HCT116 (cell line): ENCODE measurements at regions not wholly inside any gene's neighbourhood (a gene's known extent, or its start where the extent isn't known, plus 50 kb on each side); places are given as distances from the start of the nearest gene placed in this dataset.

Experiments used
- ATAC-seq: fragments of 200-7000 bp; cut with Tn5 transposase; 2 replicates; pipeline ENCODE4 v1.9.1; 2020; ENCODE audit warnings: mild to moderate bottlenecking, moderate library complexity
- BruUV-seq: library from RNA; stranded (reverse); fragments of 400-500 nt; replicated peaks from 2 replicates; lab custom pipeline; 2021; lab: Mats Ljungman, UMichigan
- CTCF ChIA-PET: fragments of 300-600 bp; sonication (Branson Sonifier 250); formaldehyde crosslinking; loops from one replicate; lab custom pipeline; 2021; ENCODE audit warnings: antibody characterized with exemption; lab: Charles Lee
- POLR2A ChIA-PET: fragments of 300-600, 350-600 bp; sonication (Branson Sonifier 250); formaldehyde crosslinking; loops from one replicate; lab custom pipeline; 2021; ENCODE audit warnings: antibody characterized with exemption; lab: Charles Lee
- RAD21 ChIA-PET, 2 experiments: fragments of 300-600 bp; sonication (Branson Sonifier 250); formaldehyde crosslinking; loops; one replicate each; lab custom pipeline; 2023; ENCODE audit warnings: low total read pairs in 2 of 2; ENCODE audit not compliant: uncharacterized antibody in 2 of 2, unreplicated experiment in 2 of 2, low non-redundant PET in 1 of 2; lab: Charles Lee
- DNase-seq: peaks from one replicate; pipeline ENCODE4 v3.0.0-alpha.2; 2010; ENCODE audit warnings: low read depth, low spot score
- H2AFZ ChIP-seq: fragments of 200-600 bp; shearing (Covaris generic), sonication (generic); 2 replicates; pipeline ENCODE4 v1.6.1; 2017; ENCODE audit warnings: low read depth, mixed run types, mixed read lengths, antibody characterized with exemption, low read length; ENCODE audit not compliant: poor library complexity, severe bottlenecking
- H3K27ac ChIP-seq: 2 replicates; pipeline ENCODE4 v1.5.1; 2012; ENCODE audit warnings: low read depth, low read length
- H3K27me3 ChIP-seq: fragments of 200-600 bp; sonication (generic); 2 replicates; pipeline ENCODE4 v1.6.1; 2016; ENCODE audit warnings: mixed run types, low read length, mixed read lengths; ENCODE audit not compliant: insufficient read depth
- H3K36me3 ChIP-seq, 2 experiments: fragments of 200-500 bp in 1 of 2; fragments of 200-600 bp in 1 of 2; sonication (Bioruptor generic) in 1 of 2; sonication (generic) in 1 of 2; 2 replicates each; pipeline versions ENCODE4 v1.5.1 to v1.6.1; 2014 to 2016; ENCODE audit warnings: low read length in 2 of 2, inconsistent platforms in 1 of 2, mixed read lengths in 1 of 2, mixed run types in 1 of 2; ENCODE audit not compliant: insufficient read depth in 2 of 2, control insufficient read depth in 1 of 2
- H3K4me1 ChIP-seq, 2 experiments: fragments of 200-600 bp in 1 of 2; sonication (generic) in 1 of 2; 2 replicates each; pipeline versions ENCODE4 v1.5.1 to v1.6.1; 2012 to 2017; ENCODE audit warnings: low read length in 2 of 2, inconsistent platforms in 1 of 2, mild to moderate bottlenecking in 1 of 2, mixed read lengths in 1 of 2, mixed run types in 1 of 2, moderate library complexity in 1 of 2; ENCODE audit not compliant: insufficient read depth in 2 of 2, control insufficient read depth in 1 of 2
- H3K4me2 ChIP-seq: fragments of 200-600 bp; sonication (generic); 2 replicates; pipeline ENCODE4 v1.6.1; 2017; ENCODE audit warnings: mixed run types, low read length, mixed read lengths
- H3K4me3 ChIP-seq, 2 experiments: fragments of 200-600 bp in 1 of 2; sonication (generic) in 1 of 2; replicated peaks in 1 of 2; 2 replicates each; pipeline ENCODE4 v1.5.1; 2011 to 2016; ENCODE audit warnings: low read length in 2 of 2, control low read depth in 1 of 2, low read depth in 1 of 2, mild to moderate bottlenecking in 1 of 2, mixed read lengths in 1 of 2, mixed run types in 1 of 2
- H3K79me2 ChIP-seq: fragments of 200-600 bp; sonication (generic); 2 replicates; pipeline ENCODE4 v1.6.1; 2017; ENCODE audit warnings: mild to moderate bottlenecking, mixed run types, low read length, moderate library complexity, mixed read lengths; ENCODE audit not compliant: insufficient read depth
- H3K9ac ChIP-seq: fragments of 200-600 bp; sonication (generic); 2 replicates; pipeline ENCODE4 v1.6.1; 2016; ENCODE audit warnings: low read length, mixed read lengths
- H3K9me2 ChIP-seq: fragments of 200-600 bp; sonication (generic), shearing (Covaris generic); 2 replicates; pipeline ENCODE4 v1.6.1; 2017; ENCODE audit warnings: mixed run types, mild to moderate bottlenecking, moderate library complexity; ENCODE audit not compliant: insufficient read depth
- H3K9me3 ChIP-seq, 2 experiments: fragments of 200-500 bp in 1 of 2; fragments of 200-600 bp in 1 of 2; sonication (Bioruptor generic) in 1 of 2; sonication (generic) in 1 of 2; 2 replicates each; pipeline ENCODE4 v1.6.1; 2014 to 2017; ENCODE audit warnings: low read length in 2 of 2, mixed read lengths in 2 of 2, inconsistent platforms in 1 of 2, low read depth in 1 of 2, mild to moderate bottlenecking in 1 of 2, mixed run types in 1 of 2, moderate library complexity in 1 of 2; ENCODE audit not compliant: control insufficient read depth in 1 of 2, insufficient read depth in 1 of 2
- H4K20me1 ChIP-seq: fragments of 200-600 bp; sonication (generic), shearing (Covaris generic); 2 replicates; pipeline ENCODE4 v1.6.1; 2017; ENCODE audit warnings: mixed run types, mild to moderate bottlenecking, moderate library complexity; ENCODE audit not compliant: insufficient read depth
- CBX3 ChIP-seq: IDR thresholded peaks from 2 replicates; pipeline ENCODE4 v1.6.1; 2012; ENCODE audit warnings: low read depth
- EGR1 ChIP-seq: IDR thresholded peaks from 2 replicates; pipeline ENCODE4 v1.6.1; 2012; ENCODE audit warnings: low read depth
- ELF1 ChIP-seq: IDR thresholded peaks from 2 replicates; pipeline ENCODE4 v1.6.1; 2012; ENCODE audit warnings: low read depth, borderline replicate concordance
- POLR2A ChIP-seq: IDR thresholded peaks from 2 replicates; pipeline ENCODE4 v1.7.0; 2011; ENCODE audit warnings: borderline replicate concordance; ENCODE audit not compliant: insufficient read depth, insufficient read length; ENCODE audit errors: extremely low read depth
- REST ChIP-seq: IDR thresholded peaks from 2 replicates; pipeline ENCODE4 v1.6.1; 2012; ENCODE audit warnings: low read depth
- SP1 ChIP-seq: IDR thresholded peaks from 2 replicates; pipeline ENCODE4 v1.6.1; 2012; ENCODE audit warnings: low read depth
- TCF7L2 ChIP-seq: IDR thresholded peaks from 2 replicates; pipeline ENCODE4 v1.7.0; 2011; ENCODE audit warnings: borderline replicate concordance, inconsistent platforms; ENCODE audit not compliant: insufficient read depth, insufficient read length; ENCODE audit errors: extremely low read depth
- intact Hi-C: fragments of 100-400 bp; cut with micrococcal nuclease; formaldehyde crosslinking; loops from 2 replicates; pipeline ENCODE4 v1.10.0; 2022
- TF ChIP-seq, protein P1 (sequence below), 3 experiments: fragments of 200-600 bp in 1 of 3; sonication (generic) in 1 of 3; IDR thresholded peaks in 2 of 3; conservative IDR thresholded peaks in 1 of 3; 2 replicates each; pipeline ENCODE4 v1.5.1; 2012 to 2017; ENCODE audit warnings: low read depth in 2 of 3, low read length in 2 of 3, antibody characterized with exemption in 1 of 3, borderline replicate concordance in 1 of 3, control low read depth in 1 of 3, mild to moderate bottlenecking in 1 of 3, mixed read lengths in 1 of 3, mixed run types in 1 of 3, moderate library complexity in 1 of 3; ENCODE audit not compliant: insufficient read depth in 1 of 3
- TF ChIP-seq, protein P2 (sequence below): IDR thresholded peaks from 2 replicates; pipeline ENCODE4 v1.6.1; 2011; ENCODE audit warnings: mild to moderate bottlenecking, low read length, moderate library complexity; ENCODE audit not compliant: insufficient replicate concordance; ENCODE audit errors: extremely low read depth

- no peaks in the 10 kb centered on the region for H3K4me1 ChIP-seq
- RAD21 ChIA-PET = no interaction called here
- H4K20me1 ChIP-seq = no peaks in the 10 kb centered on the region
- H3K36me3 ChIP-seq = no peaks in the 10 kb centered on the region
- H3K9me3 ChIP-seq = no peaks in the 10 kb centered on the region
- no peaks in the 10 kb centered on the region for H3K79me2 ChIP-seq
- CTCF ChIA-PET = no interaction called here
- no peak for DNase-seq
- intact Hi-C loops = no loop called here
- TF ChIP-seq REST = no peak
- no peak for TF ChIP-seq CBX3
- no peak for TF ChIP-seq TCF7L2
- TF ChIP-seq SP1 = no peak
- no peak for TF ChIP-seq POLR2A
- no peak for TF ChIP-seq EGR1
- TF ChIP-seq, protein P1, sequence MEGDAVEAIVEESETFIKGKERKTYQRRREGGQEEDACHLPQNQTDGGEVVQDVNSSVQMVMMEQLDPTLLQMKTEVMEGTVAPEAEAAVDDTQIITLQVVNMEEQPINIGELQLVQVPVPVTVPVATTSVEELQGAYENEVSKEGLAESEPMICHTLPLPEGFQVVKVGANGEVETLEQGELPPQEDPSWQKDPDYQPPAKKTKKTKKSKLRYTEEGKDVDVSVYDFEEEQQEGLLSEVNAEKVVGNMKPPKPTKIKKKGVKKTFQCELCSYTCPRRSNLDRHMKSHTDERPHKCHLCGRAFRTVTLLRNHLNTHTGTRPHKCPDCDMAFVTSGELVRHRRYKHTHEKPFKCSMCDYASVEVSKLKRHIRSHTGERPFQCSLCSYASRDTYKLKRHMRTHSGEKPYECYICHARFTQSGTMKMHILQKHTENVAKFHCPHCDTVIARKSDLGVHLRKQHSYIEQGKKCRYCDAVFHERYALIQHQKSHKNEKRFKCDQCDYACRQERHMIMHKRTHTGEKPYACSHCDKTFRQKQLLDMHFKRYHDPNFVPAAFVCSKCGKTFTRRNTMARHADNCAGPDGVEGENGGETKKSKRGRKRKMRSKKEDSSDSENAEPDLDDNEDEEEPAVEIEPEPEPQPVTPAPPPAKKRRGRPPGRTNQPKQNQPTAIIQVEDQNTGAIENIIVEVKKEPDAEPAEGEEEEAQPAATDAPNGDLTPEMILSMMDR (IDR thresholded peaks at IDR 0.05 in 2 of 3, conservative IDR thresholded peaks at IDR 0.05 in 1 of 3; ENCODE audit: borderline replicate concordance in 1 of 3, insufficient read depth in 1 of 3, low read depth in 2 of 3, low read length in 2 of 3) = no peak
- TF ChIP-seq ELF1 = no peak
- TF ChIP-seq, protein P2, sequence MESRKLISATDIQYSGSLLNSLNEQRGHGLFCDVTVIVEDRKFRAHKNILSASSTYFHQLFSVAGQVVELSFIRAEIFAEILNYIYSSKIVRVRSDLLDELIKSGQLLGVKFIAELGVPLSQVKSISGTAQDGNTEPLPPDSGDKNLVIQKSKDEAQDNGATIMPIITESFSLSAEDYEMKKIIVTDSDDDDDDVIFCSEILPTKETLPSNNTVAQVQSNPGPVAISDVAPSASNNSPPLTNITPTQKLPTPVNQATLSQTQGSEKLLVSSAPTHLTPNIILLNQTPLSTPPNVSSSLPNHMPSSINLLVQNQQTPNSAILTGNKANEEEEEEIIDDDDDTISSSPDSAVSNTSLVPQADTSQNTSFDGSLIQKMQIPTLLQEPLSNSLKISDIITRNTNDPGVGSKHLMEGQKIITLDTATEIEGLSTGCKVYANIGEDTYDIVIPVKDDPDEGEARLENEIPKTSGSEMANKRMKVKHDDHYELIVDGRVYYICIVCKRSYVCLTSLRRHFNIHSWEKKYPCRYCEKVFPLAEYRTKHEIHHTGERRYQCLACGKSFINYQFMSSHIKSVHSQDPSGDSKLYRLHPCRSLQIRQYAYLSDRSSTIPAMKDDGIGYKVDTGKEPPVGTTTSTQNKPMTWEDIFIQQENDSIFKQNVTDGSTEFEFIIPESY = no peak
- no peaks in the 10 kb centered on the region for H3K27me3 ChIP-seq
- no peak overlapping the region for H3K4me3 ChIP-seq
- H3K4me2 ChIP-seq = no peak overlapping the region
- no TSS peak for BruUV-seq
- H3K9me2 ChIP-seq = no peaks in the 10 kb centered on the region
- POLR2A ChIA-PET = no interaction called here
- H3K9ac ChIP-seq = no peak overlapping the region
- H3K27ac ChIP-seq = no peak overlapping the region
- H2AFZ ChIP-seq = no peak overlapping the region
- no peak for ATAC-seq
Measured at GRCh38 chr1:113247782-113248181, 142.5 kb upstream of the MAGI3 start.
